ENCODE measurements at regions not wholly inside any gene's neighbourhood (a gene's known extent, or its start where the extent isn't known, plus 50 kb on each side); places are given as distances from the start of the nearest gene placed in this dataset.

DNA sequence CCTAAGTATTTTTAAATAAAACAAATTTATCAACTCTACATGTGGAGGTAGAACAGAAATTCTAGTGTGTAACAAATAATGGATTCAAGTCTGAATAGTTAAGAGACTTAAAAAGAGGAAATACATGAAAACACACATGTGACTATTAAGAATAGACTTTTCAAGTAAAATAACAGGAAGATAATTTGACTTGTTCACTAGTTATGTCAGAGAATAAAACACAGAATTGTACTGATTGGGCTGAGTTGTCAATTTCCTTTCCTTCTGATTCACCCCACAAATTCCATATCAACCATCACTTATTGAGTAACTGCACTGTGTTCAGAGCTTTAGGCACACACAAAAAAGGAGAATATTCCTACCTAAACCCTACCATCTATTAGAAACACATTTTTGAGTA is 557.2 kb downstream of the TUSC7 start:
- no peak for DNase-seq

DNA sequence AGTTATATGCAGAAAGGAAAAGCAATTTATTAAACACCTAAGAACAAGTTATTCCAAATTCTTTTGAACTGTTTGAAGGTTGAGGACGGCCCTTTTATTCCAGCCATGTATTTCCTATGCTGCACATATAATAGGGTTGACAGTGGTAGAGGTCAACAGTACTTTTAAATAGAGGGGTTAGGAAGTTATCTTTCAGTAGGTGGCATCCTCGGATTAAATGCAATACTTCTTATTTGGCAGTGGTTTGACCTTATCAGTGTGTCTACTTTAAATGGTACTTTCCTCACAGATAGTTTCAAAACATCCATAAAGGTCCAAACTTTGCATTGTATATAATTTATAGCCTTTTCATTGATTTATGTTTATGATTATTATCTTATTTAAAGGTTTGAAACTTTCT is 558.7 kb downstream of the TUSC7 start:
- DNase-seq: no peak

DNA sequence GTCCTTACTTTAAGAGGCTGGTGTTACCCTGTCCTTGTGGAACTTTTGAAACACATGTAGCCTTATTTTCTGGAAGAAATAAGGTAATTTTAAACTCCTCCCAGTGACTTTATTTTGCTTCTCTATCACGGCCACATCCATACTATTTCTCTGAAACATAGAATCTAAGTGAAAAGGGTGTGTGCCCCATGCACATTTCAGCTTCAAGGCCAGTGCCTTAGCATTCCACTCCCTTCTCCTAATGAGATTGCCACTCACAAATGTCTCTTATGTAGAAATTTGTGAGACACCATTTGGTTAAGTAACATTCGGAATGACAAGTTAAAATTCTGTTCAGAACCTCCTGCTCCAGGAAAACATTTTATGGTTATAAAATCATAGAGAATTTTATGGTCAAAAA is 562.7 kb downstream of the TUSC7 start:
- DNase-seq: no peak

DNA sequence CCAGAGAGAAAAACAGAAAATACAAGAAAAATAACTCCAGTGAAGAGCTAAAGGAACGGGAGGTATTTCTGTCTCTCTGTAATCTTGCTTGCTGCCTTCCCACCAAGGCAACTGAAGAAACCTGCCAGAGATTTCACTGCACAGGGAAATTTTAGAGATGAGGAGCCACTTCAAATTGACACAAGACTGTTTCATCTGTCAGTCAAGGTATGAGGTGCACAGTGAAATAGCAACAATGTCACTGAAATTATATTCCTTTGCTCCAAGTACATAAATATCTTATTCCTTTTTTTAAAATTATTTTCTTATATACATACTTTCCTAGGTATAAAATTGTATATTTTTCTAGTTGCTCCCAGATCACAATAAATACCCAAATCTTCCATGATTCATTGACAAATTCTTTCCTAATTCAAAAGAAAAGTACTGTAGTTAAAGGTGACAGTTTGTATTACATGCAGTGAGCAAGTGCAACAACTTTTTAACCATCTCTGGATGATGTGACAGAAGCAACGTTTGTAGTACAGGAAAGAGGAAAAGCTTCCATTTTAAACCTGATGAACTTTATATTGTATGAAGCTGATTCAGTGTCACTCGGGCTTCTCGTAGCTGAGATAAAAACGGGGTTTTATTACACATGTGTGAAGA is 563.4 kb downstream of the TUSC7 start:
- no peak for DNase-seq

DNA sequence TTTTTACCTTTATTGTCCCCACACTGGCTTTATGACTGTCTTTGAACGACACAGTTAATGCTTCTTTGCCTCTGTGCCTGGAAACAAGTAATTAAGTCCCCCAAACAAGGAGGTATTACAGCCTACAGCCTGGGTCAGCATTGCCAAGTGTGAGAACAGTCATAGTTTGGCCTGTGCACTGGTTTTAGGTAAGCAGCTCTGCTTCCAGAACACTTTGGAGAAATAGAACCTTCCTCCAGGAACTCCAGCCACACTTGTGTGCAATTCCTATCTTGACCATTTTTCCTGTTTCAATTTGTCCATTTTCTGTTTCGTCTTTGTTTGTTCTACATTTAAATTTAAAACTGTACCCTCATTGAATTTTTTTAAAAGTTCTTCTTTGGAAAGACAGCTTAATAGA is 568.2 kb downstream of the TUSC7 start:
- no peak for DNase-seq

DNA sequence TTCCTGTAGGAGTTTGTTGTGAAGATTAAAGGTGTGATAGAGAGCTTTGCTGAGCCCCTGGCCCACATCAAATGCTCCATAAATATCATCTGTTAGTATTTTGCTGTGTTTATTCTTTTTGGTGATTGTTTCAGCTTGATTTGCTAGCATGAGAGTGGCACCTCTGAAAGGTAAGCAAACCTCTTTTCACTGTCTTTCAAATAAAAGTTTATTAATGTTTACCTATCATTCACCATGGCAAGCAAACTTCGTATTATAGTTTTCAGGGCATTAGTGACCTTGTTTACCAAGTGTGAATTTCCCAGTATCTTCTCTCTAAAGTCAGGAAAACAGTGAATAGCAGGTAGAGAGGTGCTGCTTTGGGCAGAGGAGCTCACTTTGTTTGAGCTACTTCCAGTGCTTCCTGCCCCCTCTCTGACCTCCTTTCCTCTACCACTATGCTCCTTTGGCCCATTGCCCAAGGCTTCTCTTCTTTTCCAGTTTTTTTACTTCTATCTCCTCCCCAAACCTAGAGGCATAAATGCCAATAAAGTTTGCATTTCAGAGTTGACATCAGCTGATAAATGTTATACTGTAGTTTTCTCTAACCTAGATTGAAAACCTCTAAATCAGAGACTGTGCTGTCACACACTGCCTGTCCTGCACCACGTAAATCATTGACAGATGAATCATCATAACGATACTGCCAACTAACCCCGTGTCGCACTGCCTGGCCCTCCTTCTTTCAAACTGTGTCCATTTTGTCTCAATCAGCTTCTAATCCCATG is 569.0 kb downstream of the TUSC7 start:
- DNase-seq: no peak

DNA sequence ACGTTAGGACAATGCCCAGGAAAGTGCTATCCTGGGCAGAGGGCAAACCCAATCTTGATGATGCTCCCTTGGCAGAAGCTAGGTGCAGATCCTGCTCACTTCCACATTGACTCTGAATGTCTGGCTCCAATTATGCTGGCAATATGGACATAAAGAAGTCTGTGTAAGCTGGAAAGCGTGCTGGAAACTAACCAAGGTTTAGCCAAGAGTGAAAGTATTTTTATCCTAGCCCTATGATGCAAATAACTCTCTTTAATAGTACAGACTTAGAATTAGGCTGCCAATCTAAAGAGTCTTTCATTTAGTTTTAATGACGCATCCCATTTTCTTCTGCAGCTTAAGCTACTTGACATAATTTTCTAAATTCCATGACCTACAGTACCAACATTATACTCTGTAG is 571.8 kb downstream of the TUSC7 start:
- DNase-seq: no peak

DNA sequence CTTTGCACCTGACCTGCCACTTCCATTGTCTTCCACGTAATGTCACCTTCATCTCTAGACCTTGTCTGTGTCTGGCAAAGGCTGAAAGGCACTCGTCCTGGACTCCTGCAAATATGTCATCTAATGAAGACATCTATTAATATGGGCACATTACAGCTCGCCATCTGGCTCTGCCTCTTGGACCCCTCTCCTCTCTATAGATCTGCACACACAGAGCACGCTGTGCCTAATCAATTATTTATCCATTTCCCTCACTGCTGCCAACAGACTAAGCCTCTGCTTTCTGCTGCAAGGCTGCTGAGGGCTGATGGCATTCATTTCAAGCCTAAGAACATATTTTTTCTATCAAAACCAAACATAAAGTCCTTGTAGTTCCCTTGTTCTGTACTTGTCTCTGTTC is 573.0 kb downstream of the TUSC7 start:
- DNase-seq: no peak

DNA sequence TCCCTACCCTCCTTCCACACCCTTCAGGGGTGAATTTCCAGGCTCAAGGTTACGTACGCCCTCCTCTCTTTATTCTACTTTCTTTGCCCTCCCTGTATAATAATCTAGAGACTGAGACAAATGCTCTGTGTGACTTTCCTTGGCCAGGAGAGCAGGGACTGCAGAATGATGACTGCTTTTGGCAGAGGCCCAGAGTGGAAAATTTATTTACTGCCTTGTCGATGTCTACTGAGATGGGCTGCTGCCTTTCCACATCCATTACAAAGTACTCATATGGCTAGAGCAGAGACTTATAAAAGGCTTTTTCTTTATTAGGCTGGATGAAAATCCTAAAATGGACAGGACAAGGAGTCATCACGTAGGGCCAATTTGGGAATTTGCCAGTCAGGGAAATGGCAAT is 576.2 kb downstream of the TUSC7 start:
- no peak for DNase-seq

DNA sequence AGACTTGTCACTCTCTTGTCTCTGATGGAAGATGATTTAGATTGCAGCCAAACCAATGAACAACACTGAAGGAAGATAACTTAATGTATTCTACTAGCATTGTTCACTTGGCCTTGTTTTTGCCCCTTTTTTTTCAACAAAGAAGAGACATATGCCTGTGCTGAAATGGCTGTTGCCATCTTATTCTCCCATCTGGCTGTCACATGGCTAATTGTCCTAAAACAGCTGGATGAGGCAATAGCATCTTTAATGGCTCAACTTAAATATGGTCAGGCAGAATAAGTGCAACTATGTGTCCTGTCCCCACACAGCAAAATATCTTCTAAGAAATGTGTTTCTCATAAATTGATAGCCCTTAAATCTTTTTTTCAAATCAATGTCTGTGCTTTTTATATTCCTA is 576.9 kb downstream of the TUSC7 start:
- DNase-seq: no peak

DNA sequence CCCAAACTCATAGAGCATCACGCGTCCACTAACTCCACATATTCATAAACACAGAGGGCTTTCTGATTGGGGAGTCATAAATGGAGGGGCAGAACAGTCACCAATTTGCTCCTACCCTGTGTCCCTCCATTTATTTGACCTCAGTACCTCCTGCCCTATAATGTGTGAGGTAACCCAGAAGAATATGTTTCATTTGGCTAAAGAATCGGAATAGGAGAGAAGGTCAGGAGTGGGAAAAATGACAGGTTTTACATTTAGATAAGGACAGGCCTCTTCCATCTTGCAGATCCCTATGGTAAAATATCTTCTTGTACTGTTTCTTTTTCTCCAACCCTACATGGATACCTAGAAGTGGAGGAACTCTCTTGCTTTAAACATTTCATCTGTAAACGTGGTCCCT is 578.0 kb downstream of the TUSC7 start:
- DNase-seq: no peak

DNA sequence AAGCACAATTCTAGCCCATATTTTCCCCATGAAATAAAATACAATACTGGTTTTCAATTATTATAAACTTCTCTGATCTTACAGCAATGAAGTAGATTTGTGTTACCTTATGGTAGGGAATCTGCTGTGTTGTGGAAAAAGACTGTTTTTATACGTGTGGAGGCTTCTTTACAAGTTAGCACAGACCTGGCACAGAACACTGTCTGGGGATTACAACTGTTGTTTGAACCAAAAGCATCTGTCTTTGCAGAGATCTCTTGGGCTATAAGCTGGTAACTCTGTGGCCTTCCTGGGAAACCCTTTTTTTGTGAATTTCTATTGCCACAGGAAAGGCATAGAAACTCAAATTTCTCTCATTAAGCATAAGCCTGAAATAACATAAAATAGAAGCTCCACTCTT is 581.9 kb downstream of the TUSC7 start:
- DNase-seq: no peak

DNA sequence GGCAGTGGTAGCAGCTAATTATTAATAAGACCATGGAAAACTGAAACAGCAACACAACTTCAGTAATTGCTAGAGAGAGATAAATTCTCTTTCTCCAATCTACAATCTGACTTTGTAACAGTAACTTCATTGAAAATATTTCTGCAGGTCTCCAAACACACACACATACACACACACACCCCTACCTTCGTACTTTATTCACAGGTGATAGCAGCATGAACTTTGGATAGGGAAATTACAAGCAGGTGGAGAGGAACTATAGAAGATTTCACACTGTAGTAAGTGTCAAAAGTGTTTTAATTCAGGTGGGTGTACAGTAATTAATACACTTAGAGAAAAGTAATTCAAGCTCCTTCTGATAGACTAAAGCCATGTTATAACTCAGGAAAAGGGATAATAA is 587.5 kb downstream of the TUSC7 start:
- no peak for DNase-seq

DNA sequence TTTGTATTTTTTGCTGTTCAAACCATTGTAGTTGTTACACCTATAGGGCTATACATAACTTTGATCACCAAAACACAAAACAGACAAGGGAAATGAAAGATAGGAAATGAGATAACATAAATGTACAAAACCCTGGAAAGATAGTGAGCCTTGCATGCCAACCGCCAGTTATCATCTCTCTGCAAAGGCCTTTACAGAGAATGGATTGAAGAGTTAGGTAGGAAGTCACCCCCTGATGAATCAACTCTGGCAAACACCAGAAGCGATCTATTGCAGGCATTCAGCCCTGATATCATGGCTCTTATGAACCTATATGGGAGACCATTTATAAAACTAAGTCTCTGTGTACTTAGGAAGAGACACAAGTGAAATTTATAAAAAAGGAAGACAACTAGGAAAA is 588.0 kb downstream of the TUSC7 start:
- no peak for DNase-seq

DNA sequence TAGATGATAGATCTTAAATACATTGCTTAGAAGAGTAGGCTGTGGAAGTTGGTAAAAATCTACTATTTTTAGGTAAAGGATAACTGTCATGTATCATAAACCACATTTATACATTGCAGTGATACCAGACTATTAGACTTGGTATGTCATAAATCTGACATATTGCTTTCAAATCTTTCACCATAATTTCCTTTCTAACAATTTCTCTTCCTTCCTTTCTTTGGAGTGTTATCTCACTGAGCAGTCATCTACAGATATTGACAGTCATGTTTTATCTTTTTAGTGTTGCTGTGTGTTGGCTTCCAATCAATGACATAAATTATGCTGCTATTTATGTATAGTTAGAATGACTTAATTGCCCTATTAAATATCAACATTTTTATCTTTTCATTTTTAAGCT is 588.7 kb downstream of the TUSC7 start:
- no peak for DNase-seq

DNA sequence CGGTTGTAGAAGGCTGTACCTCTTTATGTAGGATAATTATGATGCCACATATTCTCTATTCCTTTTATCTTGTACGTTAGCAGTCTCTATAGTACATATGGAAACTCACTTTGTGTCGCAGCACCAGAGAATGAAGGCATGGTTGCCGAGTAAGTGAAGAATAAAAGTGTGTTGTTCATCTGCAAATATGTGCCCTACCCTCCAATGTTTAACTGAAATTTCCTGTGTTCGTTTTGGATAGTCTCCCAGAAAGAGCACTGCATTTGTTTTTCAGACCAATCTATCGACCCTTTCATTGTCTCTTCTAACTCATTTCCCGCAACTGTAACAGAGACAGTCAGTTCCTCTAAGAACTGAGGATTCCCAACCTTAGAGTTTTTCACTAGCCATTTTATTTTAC is 592.8 kb downstream of the TUSC7 start:
- no peak for DNase-seq

DNA sequence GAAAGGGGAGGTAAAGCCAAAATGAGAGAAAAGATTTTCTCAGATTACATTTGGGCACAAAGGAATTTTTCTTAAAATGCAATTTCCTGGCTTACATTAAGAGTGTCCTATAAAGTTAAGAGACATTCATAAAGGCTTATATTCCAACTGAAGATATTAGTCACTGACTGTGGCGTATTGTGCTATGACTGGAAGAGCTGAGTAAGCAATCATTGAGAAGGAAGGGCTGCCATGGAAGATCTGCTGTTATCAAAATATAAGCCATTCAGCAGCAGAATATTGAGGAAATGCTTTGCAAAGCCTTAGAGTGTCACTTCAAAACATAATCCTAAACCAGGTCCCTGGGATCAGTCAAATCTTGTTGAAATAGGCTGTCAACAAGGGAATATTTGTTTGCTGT is 593.9 kb downstream of the TUSC7 start:
- no peak for DNase-seq

DNA sequence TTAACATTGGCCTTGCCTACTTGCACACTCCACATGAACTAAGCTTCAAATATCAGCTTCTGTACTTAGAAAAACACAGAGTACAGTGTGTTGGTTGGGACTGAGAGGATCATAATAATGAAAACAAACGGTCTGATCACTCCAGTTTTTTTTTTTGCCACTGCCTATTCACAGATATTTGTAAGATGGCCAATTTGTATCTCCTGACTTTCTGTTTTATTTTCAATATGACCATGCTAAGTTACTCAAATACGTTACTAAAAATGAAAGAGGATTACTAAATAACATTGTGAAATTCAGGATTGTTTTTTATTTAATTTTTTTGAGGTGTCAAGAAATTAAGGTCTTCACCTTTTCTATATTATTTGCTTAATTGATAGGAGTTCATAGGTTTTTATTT is 595.1 kb downstream of the TUSC7 start:
- no peak for DNase-seq

DNA sequence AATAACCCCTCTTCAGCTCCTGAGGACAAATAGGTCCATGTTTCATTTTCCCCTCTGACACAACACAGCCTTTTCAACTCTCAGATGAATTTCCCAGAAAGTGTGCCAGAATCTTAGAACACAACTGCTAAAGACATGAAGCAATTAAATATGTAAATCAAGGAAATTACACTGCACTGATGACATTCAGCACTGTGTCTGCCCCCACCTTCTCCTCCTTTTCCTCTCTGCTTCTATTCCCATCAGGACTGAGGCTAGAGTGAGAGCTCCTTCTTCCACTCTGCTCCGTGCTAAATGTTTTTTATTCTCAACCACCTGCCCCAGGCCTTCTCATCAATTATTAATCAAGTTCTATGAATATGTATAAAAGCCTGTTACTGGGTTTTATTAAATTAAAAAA is 596.1 kb downstream of the TUSC7 start:
- no peak for DNase-seq

DNA sequence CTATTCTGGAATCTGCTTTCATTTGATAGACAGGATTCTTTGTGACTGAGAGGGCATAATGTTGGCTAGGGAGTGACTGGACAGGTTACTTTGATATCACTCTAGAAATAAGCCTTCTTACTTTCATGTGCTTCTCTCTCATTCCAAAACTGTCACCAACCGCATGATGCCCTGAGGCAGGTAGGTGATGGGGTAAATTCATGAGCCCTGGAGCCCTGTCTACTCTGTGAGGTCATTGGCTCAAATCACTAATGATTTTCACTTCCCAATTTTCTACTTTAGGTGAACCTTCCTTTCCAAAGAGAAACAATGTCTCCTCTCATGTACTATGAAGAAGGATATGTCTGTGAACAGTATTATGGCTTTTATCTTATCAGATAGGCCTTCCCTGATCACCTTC is 596.7 kb downstream of the TUSC7 start:
- no peak for DNase-seq

DNA sequence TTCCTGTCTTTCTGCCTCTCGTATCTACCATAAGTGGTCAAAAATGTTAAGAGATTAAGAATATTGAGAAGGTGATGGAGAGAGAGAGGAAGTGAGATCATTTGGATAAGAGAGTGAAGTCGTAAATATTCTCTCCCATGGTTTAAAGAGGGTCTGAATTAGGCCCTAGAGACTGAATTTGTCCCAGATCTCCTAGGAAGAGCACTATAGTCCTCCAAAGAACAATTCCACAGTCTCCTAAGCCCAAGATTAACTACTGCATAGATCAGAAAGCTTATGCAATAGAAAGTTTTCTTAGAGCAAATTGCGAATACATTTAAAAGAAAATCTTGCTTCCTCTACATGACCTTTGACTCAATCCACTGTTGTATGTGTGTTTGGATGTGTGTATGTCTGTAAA is 598.8 kb downstream of the TUSC7 start:
- no peak for DNase-seq

DNA sequence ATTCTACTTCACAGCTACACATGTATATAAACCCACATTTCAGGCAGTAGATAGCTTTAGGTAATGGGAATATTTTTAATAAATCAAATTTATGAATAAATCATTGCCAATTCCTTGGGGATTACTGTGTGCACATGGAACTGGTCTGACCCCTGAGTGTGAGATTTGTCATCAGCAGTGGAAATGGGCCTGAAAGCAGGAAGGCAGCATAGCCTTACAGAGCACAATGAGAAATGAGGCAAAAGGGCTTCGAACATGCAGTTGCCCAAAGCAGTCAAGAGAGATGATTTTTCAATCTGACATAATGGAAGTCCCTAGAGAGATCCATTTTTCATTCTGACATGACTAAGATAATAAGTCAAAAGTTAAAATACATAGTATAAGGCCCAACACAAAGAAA is 599.2 kb downstream of the TUSC7 start:
- no peak for DNase-seq

DNA sequence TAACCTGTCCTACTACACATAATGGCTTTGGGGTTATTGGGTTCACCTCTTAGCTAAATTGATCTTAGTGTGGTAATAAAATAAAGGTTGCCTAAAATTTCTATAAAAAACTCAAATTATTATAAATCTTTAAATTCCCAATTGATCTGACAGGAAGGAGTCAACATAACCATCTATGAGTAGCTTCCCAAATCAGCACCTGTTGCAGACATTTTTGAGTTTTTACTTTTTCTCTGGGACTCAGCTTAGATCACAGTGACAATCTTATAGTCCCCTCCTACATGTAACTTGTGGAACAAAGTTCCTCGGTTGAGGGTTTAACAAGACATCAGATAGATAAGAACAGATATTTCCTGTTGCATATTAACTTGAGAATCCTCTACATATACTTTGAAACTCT is 601.0 kb downstream of the TUSC7 start:
- DNase-seq: no peak

DNA sequence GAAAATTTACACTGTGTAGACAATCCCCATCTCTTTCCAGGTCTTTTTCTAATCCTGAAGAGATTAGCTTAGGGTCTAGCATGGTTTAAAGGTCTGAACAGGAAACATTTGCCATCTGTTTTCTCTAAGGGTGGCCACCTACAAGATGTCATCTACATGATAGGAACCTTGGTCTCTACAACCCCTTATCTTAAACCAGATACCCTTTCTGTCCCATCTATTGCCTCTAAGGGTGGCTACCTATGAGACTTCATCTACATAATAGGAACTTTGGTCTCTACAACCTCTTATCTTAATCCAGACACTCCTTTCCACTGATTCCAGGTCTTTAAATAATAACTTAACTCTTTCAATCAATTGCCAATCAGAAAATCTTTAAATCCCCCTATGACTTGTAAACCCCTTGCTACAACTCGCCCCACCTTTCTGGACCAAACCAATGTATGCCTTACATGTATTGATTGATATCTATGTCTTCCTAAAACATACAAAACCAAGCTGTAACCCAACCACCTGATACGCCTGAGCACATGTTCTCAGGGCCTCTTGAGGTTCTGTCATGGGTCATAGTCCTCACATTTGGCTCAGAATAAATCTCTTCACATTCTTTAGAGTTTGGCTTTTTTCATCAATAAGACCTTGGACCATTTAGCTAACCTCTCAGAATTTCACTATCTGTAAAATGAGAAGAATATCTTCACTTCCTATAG is 605.0 kb downstream of the TUSC7 start:
- no peak for DNase-seq
